HG03558 (cell line): ENCODE measurements at regions not wholly inside any gene's neighbourhood (a gene's known extent, or its start where the extent isn't known, plus 50 kb on each side); places are given as distances from the start of the nearest gene placed in this dataset.
"Not testable (repeated sequence)": the region's sequence is repeated elsewhere in the genome, so short reads cannot be mapped to it uniquely, and the experiment has no call there.

ENCODE experiments used
- ATAC-seq: cut with Tn5 transposase; IDR thresholded peaks from one replicate; pipeline ENCODE4 v1.9.1; 2021; ENCODE audit warnings: moderate number of reproducible peaks; ENCODE audit not compliant: unreplicated experiment; ENCODE audit errors: extremely low read depth

DNA sequence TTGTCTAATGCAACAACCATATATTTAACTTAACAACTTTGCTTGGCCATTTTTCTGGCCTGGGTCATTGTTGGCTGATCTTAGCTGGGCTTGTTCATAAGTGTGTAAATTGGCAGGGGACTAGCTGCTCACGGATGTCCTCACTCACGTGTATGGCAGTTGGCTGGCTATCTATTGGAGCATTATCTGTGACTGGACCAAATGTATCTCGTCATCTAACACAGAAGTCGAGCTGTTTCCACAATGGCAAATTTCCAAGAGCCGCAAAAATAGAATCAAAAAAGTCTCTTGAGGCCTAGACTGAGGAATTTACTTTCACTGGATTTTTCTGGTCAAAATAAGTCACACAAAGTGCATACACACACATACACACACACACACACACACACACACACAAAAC is 893.3 kb downstream of the FAM181B start:
- ATAC-seq: no peak

DNA sequence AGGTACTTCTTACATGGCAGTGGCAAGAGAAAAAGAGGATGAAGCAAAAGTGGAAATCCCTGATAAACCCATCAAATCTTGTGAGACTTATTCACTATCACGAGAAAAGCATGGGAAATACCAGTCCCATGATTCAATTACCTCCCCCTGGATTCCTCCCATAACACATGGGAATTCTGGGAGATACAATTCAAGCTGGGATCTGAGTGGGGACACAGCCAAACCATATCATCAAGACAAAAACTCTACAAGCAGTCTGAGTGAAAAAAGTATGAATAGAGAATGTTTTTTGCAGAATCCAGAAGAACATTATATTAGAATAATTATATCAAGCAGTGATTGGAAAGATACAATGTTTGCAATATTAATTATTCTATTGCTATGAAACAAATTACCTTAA is 893.7 kb downstream of the FAM181B start:
- ATAC-seq: no peak

DNA sequence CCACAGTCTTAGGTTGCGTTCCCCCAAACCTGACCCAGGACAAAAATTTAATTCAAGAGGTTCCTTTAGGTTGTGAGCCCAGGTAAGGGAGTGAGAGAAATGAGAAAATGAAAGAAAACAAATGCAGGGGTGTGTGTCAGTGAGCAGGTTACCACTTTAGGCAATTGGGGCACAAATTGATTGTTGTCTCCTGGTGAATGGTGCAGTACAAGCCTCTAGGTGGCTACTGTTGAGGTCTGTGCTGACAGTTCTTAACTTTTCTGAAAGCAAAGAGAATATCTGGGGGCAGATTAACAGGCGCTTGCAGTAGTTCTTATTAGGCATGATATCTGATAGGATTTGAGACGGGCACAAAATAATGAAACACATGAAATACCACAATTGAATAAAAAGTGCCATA is 894.6 kb downstream of the FAM181B start:
- ATAC-seq: no peak

DNA sequence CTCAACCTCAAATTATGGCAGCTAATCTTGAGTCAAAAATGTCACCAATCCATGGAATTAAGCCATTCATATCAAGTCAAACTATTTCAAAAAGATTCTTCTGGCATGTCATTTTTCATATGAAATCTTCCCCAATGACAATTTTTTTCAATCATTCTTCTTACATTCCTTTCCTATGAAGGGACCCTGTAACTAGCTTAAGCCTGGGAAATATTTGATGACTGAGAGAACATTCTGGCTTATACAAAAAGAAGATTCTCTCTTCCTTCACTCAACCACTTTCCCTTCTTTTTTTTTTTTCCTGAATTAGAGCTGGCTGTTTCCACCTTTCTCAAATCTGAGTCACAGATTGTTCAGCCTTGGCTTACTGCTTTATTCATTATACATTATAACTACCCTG is 903.7 kb downstream of the FAM181B start:
- no peak for ATAC-seq

DNA sequence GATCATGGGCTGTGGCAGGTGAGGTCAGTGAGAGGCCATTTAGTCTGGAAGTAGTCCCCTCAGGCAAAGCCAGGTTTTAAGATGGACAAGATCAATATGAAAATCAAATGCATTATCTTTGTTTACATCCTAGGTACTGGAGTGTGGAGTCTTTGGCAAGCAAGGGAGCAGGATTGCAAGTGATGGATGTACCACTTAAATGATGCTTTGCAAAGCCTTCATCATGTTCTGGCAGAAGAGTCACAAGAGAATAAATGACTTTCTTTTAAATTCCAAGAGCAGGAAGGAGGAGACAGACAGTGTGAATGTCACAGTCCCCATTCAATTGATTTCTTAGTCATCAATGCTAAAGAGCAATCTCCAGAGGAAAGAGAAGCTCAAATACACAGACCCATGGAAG is 908.3 kb downstream of the FAM181B start:
- ATAC-seq: no peak

DNA sequence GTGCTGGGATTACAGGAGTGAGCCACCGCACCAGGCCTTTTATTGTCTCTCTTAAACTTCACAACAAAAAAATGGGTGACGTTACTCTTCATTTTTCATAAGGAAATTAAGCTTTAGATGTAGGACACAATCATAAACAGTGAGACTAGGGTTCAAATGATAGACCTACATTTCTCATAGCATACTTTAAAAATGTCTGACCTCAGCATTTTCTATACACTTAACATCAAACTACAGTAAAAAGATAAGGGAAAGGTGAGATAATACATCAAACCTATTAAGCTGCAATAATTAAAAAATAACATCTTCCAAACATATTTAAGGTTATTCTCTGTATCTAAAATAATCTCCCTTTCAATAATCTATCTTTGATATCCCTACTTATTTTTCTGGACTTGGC is 914.2 kb downstream of the FAM181B start:
- no peak for ATAC-seq

DNA sequence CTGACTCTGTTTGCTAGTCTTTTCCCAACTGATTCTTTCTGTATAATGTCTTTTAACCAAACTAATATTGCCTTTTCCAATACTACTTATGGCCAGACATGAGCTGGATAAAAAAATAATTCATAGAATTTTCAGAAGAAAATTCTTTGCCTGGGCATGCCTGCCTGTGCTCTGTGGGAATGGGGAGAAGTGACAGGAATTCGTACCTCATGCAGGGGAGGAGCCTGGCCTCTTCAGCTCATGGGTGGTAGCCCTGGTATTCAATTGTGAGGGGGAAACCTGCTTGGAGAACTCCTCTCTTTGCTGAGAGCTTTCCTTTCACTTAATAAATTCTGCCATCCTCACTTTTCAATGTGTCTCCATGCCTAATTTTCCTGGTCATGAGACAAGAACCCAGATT is 928.8 kb downstream of the FAM181B start:
- no peak for ATAC-seq

DNA sequence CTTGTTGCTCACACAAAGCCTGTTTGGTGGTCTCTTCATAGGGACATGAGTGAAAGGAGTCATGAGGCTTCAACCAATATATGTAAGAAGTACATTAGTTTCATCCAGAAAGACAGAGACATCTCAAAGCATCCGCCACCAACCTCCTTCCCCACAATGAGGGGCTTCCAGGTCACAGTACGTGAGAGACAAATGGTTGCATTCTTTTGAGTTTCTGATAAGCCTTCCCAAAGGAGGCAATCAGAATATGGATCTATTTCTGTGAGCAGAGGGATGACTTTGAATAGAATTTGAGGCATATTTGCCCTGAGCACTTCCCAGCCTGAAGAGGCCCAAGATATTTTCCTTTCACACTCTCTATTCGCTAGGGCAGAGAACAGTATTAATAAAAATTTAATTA is 931.1 kb downstream of the FAM181B start:
- ATAC-seq: no peak

DNA sequence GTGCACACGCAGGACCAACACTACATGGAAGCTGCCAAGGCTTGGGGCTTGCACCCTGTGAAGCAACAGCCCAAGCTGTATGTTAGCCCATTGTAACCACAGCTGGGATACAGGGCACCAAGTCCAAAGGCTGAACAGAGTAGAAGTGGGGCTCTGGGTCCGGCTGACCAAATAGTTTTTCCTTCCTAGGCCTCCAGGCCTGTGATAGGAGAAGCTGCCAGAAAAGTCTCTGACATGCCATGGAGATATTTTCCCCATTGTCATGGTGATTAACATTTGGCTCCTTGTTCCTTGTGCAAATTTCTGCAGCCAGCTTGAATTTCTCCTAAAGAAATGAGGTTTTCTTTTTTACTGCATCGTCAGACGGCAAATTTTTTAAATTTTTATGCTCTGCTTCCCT is 941.2 kb downstream of the FAM181B start:
- ATAC-seq: no peak

DNA sequence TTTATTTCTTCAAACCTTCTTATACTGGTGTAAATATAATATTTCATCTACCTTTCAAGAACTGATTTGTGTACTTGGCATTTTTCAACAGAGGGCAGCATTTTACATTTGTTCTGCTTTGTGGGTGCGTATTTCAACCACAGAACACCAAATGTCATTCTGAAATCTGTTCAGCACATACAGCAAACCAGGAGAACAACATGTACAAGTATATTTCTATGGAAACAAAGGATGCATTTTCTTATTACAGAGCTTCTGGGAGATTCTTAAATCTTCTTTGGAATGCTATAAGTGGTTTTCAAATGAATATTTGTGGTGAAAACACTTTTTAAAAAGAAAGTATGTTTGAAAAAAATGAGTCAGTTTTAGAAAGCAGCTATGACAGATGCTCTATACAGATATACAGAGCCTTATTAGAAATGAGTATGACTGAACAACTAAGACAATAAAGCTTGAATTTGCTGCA is 946.0 kb downstream of the FAM181B start:
- ATAC-seq: no peak

DNA sequence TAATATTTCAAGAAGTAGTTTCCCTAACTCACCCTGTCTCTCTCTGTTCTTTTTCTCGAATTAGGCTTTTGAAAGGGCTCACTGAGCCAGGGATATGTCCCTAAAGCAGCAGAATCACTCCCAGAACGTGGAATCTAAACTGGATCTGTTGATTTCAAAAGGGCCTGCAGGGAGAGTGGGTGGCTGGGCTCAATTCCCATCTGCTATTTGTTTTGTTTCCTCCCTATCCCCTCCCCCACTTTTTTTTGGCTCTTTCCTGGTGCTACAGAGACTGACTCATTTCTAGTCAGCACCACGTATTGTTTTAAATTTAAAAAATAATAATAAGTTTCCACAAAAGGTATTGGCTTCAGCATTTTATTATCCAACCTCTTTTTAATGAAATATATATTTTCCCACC is 961.5 kb downstream of the FAM181B start:
- no peak for ATAC-seq

DNA sequence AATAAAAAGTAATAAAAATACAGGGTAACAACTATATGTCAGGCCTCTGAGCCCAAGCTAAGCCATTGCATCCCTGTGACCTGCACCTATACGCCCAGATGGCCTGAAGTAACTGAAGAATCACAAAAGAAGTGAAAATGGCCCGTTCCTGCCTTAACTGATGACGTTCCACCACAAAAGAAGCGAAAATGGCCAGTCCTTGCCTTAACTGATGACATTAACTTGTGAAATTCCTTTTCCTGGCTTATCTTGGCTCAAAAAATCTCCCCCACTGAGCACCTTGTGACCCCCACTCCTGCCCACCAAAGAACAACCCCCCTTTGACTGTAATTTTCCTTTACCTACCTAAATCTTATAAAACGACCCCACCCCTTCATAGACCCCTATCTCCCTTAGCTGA is 963.8 kb downstream of the FAM181B start:
- not testable (repeated sequence) for ATAC-seq

DNA sequence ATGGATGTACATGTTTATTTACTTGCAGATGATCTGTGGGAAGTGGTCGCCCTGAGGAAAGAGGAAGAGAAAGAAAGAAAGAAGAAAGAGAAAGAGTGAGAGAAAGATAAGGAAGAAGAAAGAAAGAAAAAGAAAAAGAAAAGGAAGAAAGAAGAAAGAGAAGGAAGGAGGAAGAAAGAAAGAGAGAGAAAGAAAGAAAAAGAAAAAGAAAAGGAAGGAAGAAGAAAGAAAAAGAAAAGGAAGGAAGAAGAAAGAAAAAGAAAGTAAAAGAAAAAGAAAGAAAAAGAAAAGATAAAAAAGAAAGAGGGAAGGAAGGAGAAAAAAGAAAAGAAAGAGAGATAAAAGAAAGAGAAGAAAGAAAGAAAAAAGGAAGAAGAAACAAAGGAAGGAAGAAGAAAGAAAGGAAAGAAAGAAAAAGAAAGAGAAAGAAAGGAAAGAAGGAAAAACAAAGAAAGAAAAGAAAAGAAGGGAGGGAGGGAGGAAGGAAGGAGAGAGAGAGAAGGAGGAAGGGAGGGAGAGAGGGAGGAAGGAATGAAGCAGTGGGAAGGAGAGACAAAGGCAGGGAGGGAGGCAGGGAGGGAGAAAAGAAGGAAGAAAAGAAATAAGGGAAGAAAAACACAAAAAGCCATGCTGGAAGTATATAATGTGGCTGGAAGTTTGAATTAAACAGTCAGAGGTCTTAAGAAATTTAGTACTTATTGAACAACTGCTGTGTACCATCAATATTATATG is 976.6 kb downstream of the FAM181B start:
- no peak for ATAC-seq

DNA sequence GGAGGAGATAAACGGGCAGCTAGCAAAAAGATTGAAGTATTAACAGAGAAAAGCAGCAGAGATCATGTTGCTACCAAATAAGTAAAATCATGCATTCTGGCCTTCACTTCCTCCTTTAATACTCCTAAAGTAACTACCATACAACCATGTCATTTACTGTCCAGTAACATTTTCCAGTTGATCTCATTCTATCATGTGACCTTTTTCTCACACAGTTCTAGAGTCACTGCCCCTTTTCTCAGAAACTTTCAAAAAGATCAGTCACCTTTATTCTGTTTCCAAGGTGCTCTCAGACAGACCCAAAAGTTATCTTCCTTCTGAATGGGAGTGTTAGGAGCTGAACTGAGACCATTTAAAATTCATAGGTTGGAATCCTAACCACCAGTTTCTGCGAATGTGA is 984.4 kb downstream of the FAM181B start:
- no peak for ATAC-seq

DNA sequence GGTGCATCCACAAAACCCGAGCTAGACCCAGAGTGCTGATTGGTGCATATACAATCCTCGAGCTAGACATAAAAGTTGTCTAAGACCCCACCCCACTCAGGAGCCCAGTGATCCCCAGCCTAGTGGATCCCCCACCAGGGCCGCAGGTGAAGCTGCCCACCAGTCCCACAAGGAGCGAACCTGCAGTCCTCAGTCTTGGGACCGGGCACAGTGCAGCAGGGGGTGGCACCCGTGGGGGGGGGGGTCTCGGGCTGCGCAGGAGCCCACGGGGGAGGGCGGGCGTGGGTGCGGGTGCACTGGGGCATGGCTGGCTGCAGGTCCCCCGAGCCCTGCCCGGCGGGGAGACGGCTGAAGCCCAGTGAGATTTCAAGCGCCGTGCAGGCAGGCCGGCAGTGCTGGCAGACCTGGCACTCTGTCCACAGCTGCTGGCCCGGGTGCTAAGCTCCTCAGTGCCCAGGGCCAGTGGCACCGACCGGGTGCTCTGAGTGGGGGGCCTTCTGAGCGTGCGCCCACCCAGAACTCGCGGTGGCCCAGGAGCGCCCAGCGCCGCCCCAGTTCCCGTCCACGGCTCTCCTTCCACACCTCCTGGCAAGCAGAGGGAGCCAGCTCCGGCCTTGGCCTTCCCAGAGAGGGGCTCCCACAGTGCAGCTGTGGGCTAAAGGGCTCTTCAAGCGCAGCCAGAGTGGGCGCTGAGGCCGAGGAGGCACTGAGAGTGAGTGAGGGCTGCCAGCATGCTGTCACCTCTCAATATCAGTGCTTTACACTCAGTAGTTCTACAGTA is 989.1 kb downstream of the FAM181B start:
- no peak for ATAC-seq

DNA sequence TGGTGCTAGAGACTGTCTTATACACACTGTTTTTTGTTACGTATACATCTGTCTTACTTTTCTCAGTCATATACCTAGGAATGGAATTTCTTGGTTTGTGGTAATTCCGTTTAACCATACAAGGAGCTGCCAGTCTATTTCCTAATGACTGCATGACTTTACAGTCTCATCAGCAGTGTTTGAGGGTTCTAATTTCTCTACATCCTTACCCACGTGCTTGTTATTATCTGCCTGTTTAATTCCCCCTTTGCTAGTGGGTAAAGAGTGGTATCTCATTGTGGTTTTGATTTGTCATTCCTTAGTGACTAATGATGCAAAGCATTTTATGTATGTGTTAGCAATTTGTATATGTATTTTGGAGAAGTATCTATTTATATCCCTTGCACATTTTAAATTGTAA is 1008.0 kb downstream of the FAM181B start:
- ATAC-seq: no peak

DNA sequence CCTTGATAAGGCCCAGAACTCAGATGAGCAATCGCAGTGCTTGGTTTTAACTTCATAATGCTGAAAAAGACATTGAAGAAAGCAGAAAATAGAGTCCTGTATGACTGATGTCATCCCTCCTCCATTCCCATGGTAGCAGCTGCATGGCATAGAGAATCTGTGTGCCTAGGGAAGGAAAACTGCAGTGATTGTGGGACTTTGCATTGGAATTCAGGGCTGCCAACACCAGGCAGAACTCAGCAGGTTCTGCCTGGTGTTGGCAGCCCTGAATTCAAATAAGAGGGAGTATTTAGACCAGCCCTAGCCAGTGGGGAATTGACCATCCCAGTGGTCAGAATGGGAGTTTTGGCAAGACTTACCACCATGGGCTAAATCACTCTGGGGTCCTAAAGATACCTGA is 1016.0 kb downstream of the FAM181B start:
- no peak for ATAC-seq

DNA sequence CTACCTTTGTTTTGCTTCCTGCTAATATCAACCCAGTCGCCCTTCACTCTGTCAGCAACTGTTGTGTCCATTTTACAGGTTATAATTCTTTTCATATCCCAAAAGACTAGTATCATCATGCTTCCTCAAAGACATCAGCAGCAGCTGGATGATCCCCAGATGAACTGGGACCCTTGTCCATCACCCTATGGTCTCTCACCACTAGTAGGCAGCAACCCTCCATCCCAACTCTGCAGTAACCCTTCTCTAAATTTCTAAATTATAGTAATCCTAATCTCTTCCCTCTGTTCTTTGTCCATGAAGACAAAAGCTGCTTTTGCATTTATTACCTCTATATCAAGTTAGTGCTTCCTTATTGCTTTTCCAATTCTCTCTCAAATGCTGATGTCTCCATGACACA is 1025.8 kb downstream of the FAM181B start:
- no peak for ATAC-seq

DNA sequence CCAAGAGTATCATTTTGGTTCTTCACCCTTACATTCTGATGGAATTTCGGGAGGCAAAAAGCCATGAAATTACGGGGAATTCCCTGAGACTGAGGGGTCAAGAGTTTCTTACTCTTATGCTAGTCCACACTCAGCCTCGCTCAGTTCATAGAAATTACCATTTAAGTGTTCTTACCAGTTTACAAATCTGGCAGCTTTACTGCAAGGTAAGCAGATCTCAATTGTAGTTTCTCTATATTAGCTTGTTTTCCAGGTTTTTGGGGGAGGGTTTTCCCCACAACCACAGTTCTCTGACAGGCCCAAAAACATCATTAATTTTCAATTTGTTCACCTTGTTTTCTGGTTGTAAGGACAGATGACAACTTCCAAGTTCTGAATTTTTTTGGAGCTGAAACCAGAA is 1028.4 kb downstream of the FAM181B start:
- no peak for ATAC-seq

DNA sequence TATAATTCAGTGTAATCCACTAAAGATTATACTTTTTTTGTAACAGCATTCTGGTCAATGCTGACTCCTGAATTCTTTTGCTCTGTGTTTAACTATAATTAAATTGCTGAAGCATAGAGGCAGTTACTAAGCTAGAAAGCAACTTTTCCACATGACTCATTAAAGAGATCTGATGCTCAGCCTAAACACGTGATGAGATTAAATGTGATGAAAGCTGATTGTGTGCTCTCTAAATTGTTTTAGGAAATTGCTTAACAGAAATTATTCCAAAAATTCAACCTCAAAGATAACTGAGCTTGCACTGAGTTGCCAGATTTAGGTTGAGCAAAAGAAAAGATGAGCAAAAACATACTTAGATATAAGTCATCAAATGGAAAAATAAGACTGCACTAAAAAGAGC is 1033.6 kb downstream of the FAM181B start:
- ATAC-seq: no peak

DNA sequence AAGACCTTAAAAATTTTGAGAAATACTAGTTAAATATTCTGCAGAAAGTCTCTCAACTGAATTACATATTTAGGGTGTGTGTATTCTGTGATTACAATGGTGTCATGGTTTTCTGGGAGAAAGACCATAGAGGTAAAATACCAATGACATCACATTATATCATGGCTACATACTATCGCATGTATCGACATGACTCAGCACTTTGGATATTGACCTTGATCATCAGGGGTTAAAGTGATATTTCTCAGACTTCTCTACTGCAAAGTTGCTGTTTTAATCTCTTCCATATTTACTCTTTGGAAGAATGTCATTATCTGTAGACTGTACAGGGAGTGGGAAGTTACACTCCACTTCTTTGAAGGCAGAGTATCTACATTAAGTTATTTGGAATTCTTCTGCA is 1046.6 kb downstream of the FAM181B start:
- no peak for ATAC-seq

DNA sequence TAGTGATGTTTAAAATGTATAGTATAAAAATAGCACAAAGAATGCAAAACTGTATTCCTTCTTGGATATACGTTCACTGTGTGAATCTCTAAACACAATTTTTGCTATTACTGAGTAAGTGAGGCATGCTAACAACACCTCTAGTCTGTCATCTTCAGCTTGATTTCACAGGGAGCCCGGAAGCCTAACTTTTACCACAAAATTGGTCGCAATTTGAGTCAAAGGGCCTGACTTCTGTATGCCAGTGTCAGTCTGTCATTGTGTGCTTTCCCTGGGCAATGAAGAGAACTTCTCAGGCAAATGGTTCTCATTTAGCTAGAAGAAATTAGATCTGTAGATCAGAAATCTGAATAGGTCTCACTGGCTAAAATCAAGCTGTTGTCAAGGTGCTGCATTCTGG is 1059.5 kb downstream of the FAM181B start:
- ATAC-seq: peak; percentile 82
